22Rv1 (cell line): ENCODE measurements at regions not wholly inside any gene's neighbourhood (a gene's known extent, or its start where the extent isn't known, plus 50 kb on each side); places are given as distances from the start of the nearest gene placed in this dataset.

Experiments used
- H3K27ac ChIP-seq: fragments of 450-650 bp; 2 replicates; pipeline ENCODE4 v1.5.1; 2017
- ZFX ChIP-seq: fragments of 450-650 bp; IDR thresholded peaks from 2 replicates; pipeline ENCODE4 v1.6.1; 2017; ENCODE audit warnings: antibody characterized with exemption, borderline replicate concordance
- TF ChIP-seq, protein P1 (sequence below): fragments of 450-650 bp; IDR thresholded peaks from 2 replicates; pipeline ENCODE4 v1.5.1; 2017; ENCODE audit warnings: mild to moderate bottlenecking

DNA sequence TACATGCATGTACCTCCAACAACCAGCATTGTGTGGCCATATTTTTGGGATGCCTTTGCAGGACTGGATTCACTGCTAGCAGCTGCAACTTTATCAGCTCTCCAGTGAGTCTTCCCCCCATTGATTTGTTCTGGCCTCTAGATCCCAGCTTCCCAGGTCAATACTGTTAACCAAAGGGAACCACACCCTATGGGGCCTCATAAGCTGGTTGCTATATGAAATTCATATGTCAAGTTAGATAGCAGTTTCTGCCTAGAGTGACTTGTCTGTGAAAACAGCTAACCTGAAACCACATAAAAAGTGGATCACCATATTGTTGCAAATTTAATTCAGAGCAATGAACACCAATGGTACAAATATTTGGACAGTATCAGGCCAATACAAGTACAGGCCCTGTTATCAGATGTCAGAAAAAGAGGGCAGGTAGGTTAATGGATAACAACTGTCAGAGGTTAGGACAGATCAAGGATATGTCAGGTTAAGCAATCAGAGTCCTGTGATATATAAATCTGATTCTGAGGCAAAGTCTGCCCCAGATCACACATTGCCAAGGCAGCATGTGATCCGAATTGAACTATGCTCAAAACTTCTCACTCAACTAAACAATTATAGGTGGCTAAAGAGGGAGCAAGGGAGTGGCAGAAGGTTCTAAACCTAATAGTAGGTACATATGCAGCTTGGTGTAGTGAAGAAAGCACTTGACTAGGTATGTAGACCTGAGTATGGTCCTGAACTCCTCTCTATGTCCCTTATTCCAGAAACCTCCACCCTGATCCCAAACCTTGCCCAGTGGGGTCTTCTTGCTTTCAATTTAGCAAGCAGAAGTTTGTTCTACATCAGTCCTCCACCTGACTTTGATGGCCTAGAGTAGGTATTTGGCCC, 94.7 kb upstream of the FOXN2 start:
- H3K27ac ChIP-seq = no peak overlapping the region
- TF ChIP-seq, protein P1, sequence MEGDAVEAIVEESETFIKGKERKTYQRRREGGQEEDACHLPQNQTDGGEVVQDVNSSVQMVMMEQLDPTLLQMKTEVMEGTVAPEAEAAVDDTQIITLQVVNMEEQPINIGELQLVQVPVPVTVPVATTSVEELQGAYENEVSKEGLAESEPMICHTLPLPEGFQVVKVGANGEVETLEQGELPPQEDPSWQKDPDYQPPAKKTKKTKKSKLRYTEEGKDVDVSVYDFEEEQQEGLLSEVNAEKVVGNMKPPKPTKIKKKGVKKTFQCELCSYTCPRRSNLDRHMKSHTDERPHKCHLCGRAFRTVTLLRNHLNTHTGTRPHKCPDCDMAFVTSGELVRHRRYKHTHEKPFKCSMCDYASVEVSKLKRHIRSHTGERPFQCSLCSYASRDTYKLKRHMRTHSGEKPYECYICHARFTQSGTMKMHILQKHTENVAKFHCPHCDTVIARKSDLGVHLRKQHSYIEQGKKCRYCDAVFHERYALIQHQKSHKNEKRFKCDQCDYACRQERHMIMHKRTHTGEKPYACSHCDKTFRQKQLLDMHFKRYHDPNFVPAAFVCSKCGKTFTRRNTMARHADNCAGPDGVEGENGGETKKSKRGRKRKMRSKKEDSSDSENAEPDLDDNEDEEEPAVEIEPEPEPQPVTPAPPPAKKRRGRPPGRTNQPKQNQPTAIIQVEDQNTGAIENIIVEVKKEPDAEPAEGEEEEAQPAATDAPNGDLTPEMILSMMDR = no peak
- TF ChIP-seq ZFX = no peak

DNA sequence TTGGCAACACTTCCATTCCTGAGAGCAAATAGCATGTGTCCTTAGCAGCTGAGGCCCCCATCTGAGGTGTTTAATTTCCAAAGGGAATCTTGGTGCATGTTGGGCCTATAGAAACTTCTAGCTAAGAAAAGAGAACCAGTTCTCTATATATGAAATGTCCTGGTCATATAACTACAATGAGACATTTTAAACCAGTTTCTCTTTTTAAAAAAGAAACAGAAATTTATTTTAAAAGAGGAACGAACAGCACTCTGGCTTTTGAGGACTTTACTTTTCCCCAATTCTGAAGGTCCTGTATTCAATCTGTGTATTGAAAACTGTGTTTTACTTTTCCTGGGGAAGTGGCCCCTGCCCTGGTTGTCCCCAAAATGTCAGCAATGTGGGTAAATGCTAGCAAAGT, 94.0 kb upstream of the FOXN2 start:
- H3K27ac ChIP-seq = no peak overlapping the region

DNA sequence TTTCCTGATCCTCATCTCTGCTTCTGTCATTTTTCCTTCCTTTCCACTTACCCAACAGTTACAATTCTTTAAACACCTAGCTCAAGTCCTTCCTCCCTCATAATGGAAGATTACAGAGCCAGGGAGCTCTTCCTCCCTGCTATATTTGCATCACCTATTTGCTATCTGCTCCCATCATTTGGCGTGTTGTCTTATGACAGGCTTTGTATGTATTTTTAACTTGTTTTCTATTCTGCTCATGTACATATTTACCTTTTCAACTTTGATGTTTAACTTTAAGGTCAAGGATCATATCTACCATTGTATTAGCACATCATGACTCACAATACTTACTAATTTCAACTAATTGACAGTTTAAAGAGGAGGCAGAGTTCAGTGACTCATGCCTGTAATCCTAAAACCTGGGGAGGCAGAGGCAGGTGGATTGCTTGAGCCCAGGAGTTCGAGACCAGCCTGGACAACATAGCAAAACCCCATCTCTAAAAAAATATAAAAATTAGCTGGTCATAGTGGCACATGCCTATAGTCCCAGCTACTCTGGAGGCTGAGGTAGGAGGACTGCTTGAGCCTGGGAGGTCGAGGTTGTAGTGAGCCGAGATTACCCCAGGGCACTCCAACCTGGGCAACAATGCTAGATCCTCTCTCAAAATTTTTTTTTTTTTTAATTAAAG, 92.5 kb upstream of the FOXN2 start:
- TF ChIP-seq, protein P1 = no peak
- TF ChIP-seq ZFX = no peak
- peak overlapping the region; percentile 54 for H3K27ac ChIP-seq

More for the DNA sequence above, 94.0 kb upstream of the FOXN2 start:
- TF ChIP-seq, protein P1 = no peak
- TF ChIP-seq ZFX = no peak

- no peak overlapping the region for H3K27ac ChIP-seq
- TF ChIP-seq, protein P1 = no peak
- TF ChIP-seq ZFX = no peak
Measured at GRCh38 chr2:48227617-48228344, 86.7 kb upstream of the FOXN2 start.

DNA sequence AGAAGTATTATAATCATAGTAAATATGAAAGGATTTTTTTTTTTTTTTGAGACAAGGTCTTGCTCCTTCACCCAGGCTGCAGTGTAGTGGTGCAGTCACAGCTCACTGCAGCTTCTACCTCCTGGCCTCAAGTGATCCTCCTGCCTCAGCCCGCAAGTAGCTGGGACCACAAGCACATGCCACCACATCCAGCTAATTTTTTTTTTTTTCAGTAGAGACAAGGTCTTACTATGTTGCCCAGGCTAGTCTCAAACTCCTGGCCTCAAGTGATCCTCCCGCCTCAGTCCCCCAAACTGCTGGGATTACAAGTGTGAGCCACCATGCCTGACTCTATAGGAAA, 86.2 kb upstream of the FOXN2 start:
- H3K27ac ChIP-seq = no peak overlapping the region
- no peak for TF ChIP-seq ZFX
- TF ChIP-seq, protein P1 = no peak

DNA sequence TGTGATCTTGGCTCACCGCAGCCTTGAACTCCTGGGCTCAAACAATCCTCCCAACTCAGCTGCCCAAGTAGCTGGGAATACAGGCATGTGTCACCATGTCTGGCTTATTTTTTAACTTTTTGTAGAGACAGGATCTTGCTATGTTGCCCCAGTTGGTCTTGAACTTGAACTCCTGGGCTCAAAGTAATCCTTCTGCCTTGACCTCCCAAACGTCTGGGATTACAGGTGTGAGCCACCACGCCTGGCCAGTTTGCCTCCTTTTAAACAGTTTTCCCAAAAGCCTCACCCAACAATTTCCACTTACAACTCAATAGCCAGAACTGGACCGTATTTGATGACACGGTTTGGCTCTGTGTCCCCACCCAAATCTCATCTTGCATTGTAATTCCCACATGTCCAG, 85.4 kb upstream of the FOXN2 start:
- TF ChIP-seq ZFX = no peak
- peak overlapping the region; percentile 57; the same call in 1 of the 2 replicates for H3K27ac ChIP-seq

DNA sequence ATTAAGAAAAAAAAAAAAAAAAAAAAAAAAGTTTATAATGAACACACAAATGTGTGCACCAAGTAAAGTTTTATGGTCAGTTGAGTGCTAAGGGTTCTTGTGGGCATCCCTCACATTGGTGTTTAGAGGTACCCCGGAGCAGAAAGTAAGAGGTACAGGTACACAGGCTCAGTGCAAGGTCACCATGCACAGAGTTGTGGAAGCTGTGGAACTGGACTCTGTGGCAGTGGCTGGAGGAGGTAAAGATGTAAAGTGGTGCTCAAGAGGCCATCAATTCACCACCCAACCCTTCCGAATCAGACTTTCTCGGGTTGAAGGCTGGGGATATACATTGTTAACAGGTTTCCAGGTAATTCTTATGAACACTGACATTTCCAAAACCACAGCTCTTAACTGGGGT, 83.6 kb upstream of the FOXN2 start:
- no peak for TF ChIP-seq ZFX
- TF ChIP-seq, protein P1 = no peak

More for the DNA sequence above, 83.6 kb upstream of the FOXN2 start:
- no peak overlapping the region for H3K27ac ChIP-seq
